ENCODE measurements at regions not wholly inside any gene's neighbourhood (a gene's known extent, or its start where the extent isn't known, plus 50 kb on each side); places are given as distances from the start of the nearest gene placed in this dataset.

DNA sequence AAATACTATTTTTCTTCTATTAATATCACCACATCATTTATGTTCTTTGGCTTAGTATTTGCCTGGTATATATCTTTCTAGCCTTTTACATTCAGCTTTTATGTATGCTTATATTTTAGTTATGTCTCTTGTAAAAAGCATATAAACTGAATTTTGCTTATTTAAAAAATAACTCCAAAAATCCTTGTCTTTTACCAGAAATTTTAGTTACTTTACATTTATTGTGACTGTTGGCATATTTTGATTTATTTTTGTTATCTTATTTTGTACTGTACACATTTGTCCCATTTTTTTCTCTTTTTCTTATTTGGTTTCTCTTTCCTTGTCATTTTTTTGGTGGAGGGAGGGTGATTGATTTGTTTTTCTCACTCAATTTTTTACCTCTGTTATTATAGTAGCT, 169.6 kb downstream of the UACA start:
- H3K4me1 ChIP-seq (ENCODE audit: insufficient read depth, low read length) = no peaks in the 10 kb centered on the region
- H3K4me3 Mint-ChIP-seq = no peak overlapping the region
- H3K4ac ChIP-seq (ENCODE audit: low read depth, low read length) = no peak overlapping the region
- no peaks in the 10 kb centered on the region for H3K9me3 ChIP-seq (ENCODE audit: control insufficient read depth, low read depth, low read length)
- no peaks in the 10 kb centered on the region; the same call in 1 of the 2 replicates for H3K27me3 Mint-ChIP-seq (ENCODE audit: low read depth)
- H3T11ph ChIP-seq (ENCODE audit: low read length) = no peak overlapping the region
- H3K9me3 Mint-ChIP-seq = peaks cover 21 to 26% of the 10 kb centered on the region in 2 experiments
- no peak overlapping the region for H2BK20ac ChIP-seq (ENCODE audit: low read depth, low read length, poor library complexity, severe bottlenecking)
- H4K91ac ChIP-seq (ENCODE audit: insufficient read length, low read depth, low read length) = no peak overlapping the region
- H2AK5ac ChIP-seq (ENCODE audit: insufficient read length, low read length) = no peak overlapping the region
- no peak overlapping the region for H3K14ac ChIP-seq (ENCODE audit: insufficient read depth, low read length)
- no peak overlapping the region for H2BK15ac ChIP-seq (ENCODE audit: low read depth, low read length)
- no peak overlapping the region for H4K5ac ChIP-seq (ENCODE audit: insufficient read length, low read depth, low read length)
- H2AFZ ChIP-seq (ENCODE audit: low read length) = no peak overlapping the region
- no peak overlapping the region for H3K4me2 ChIP-seq (ENCODE audit: insufficient read depth, insufficient read length, low read length)
- no peaks in the 10 kb centered on the region for H3K79me2 ChIP-seq (ENCODE audit: insufficient read depth, low read length)
- DNase-seq = no peak
- no peaks in the 10 kb centered on the region for H3K27me3 ChIP-seq (ENCODE audit: insufficient read depth, low read length)
- no peaks in the 10 kb centered on the region for H3K23me2 ChIP-seq (ENCODE audit: insufficient read length, low read depth, low read length, poor library complexity, severe bottlenecking)
- H3K79me1 ChIP-seq (ENCODE audit: insufficient read depth, low read depth, low read length, poor library complexity, severe bottlenecking) = no peaks in the 10 kb centered on the region
- H3K56ac ChIP-seq (ENCODE audit: insufficient read length, low read depth, low read length) = no peak overlapping the region
- no peak overlapping the region for H2BK120ac ChIP-seq (ENCODE audit: low read depth, low read length, poor library complexity, severe bottlenecking)
- H3K23ac ChIP-seq (ENCODE audit: insufficient read length, low read depth, low read length) = no peak overlapping the region
- TF ChIP-seq, protein P1, sequence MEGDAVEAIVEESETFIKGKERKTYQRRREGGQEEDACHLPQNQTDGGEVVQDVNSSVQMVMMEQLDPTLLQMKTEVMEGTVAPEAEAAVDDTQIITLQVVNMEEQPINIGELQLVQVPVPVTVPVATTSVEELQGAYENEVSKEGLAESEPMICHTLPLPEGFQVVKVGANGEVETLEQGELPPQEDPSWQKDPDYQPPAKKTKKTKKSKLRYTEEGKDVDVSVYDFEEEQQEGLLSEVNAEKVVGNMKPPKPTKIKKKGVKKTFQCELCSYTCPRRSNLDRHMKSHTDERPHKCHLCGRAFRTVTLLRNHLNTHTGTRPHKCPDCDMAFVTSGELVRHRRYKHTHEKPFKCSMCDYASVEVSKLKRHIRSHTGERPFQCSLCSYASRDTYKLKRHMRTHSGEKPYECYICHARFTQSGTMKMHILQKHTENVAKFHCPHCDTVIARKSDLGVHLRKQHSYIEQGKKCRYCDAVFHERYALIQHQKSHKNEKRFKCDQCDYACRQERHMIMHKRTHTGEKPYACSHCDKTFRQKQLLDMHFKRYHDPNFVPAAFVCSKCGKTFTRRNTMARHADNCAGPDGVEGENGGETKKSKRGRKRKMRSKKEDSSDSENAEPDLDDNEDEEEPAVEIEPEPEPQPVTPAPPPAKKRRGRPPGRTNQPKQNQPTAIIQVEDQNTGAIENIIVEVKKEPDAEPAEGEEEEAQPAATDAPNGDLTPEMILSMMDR (conservative IDR thresholded peaks at IDR 0.05) = no peak
- no peak overlapping the region for H3K27ac Mint-ChIP-seq
- H2BK12ac ChIP-seq (ENCODE audit: insufficient read length, low read depth, low read length) = no peak overlapping the region
- no peak overlapping the region for H3K18ac ChIP-seq (ENCODE audit: insufficient read length, low read depth, low read length)
- H3K4me1 Mint-ChIP-seq = peaks cover 9 to 10% of the 10 kb centered on the region in 2 experiments
- no peak overlapping the region for H4K8ac ChIP-seq (replicated peaks; ENCODE audit: insufficient read length, low read depth, low read length)
- peaks cover 5 to 25% (median 10%) of the 10 kb centered on the region in 3 experiments for H3K36me3 Mint-ChIP-seq (ENCODE audit: insufficient read depth in 1 of 3, low read depth in 3 of 3)
- H3K27ac ChIP-seq (ENCODE audit: insufficient read length, low read depth, low read length) = no peak overlapping the region
- H2BK5ac ChIP-seq (ENCODE audit: insufficient read length, low read length) = no peak overlapping the region
- H4K20me1 ChIP-seq (ENCODE audit: control insufficient read depth, insufficient read depth, insufficient read length) = no peaks in the 10 kb centered on the region
- H3K9ac ChIP-seq (ENCODE audit: extremely low read depth, insufficient read length, low read length) = no peak overlapping the region
